Femur (tissue), 1 donor: ENCODE measurements at regions not wholly inside any gene's neighbourhood (a gene's known extent, or its start where the extent isn't known, plus 50 kb on each side); places are given as distances from the start of the nearest gene placed in this dataset.

Experiments used
- DNase-seq: peaks from one replicate; pipeline ENCODE4 v3.0.0-alpha.2; 2017

DNA sequence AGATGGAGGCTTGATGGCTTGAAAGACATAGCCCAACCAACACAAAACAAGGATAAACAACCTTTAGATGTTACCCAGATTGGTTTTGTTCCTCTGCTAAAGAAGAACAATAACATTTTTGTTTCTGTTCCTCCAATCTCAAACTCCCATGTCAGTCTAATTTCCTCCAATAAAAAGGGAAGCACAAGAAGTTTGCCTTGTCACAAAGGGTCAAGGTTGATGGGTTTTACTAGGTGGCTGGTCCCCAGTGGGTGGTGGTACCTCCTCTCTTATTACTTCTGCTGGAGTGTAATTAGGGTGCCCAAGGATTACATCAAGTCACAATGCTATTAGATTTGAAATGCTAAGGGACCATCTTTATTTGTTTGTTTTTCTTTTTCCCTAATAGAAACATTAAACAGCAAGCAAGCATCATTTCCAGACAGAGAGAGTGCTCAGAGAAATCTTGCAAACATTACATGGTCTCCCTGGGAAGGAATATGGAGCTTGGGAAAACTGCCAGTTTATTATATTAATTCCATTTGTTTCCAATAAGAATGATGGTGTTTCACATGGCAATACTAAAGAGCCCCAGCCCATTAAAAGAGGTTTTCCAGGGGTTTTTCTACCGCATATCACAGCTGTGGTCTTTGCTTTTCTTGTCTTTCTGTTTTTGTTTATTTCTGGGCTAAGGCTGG is 78.3 kb upstream of the AOAH start:
- DNase-seq = no peak

DNA sequence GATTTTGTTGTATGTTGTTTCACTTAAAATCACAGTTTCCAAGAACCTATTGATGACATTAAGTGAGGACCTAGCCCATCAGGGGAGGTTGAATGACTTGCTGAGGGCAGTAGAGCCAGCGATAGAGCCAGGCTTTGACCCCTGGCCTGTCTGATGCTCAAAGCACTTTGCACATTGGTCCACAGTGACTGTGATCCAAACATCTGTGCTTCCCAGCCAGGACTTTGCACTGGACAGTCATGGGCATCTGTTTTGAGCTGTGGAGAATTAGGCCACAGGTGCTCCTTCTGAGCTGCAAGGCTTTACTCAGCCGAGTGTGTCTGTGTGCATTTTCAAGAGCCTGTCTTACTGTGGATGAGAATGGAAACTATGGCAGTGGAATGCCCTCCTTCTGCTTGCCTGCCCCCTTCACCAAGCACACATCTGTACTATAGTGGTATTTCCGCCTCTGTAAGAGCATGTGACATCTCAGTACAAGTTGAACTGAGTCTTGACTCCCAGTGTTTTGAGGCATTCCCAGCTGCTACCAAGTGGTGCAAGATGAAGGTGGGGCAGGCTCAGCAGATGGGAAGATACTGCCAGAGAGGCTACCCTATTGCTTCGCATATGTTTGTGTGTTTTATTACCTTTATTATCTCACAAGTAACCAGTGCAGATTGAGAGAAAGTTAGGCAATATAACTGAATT is 72.7 kb upstream of the AOAH start:
- DNase-seq = no peak

DNA sequence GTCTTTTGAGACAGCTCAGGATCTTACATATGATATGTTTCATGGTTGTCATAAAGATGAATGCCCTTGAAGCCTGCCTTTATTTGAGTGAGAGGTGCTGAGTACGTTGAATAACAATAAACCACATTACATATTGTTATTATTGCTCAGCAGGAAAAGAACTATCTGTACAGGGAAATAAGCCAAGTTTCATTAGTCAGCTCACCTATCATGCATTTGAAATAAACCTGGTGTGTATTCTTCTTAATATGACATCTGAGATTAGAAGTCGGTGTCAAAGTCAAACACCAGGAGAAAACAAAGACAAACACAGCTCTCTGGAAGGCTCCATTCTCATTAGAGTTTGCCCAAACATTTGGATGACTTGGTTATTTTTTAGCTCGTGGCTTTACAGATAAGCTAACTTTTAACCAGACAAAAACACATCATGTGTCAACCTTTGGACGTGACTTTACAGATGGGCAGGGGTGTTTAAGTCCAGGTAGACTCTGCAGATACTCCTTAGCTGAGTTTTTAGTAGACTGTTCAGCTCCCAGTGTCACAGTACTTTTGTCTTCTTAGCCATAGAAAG is 71.2 kb upstream of the AOAH start:
- DNase-seq = no peak

DNA sequence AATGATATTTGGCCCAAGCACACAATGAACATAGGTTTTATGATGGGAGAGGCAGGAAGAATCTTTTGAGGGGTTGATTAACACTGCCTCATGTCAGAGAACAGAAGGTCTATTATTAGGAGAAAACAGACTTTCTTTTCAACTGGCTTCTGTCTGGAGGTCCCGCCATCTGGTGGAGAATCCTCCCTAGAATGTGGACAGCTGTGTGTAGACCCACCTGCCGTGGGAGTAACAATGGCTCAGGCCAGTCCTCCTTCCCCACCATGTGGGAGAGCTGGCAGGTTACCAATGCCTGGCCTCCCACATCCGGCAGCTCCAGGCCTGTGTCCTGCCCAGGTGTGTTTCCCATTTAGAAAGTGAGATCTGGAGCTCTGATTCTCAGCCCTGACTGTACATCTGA is 70.4 kb upstream of the AOAH start:
- DNase-seq = peak; percentile 53

DNA sequence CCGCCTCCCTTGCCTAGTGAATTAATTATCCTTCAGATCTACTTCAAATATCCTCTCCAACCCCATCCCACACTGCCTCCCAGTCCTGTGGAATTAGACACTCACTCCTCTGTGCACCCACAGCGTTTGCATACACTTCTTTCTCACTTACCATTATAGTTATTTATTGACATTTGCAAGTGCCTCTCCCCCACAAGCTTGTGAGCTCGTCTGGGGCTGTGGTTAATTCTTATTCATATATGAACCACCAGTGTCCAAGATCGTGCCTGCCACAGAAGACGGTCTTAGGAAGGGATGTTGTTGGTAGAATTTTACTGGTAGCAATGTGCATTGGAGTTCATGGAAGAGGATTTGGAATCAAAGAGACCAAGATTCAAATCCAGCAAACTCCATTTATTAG is 68.1 kb upstream of the AOAH start:
- DNase-seq = no peak

DNA sequence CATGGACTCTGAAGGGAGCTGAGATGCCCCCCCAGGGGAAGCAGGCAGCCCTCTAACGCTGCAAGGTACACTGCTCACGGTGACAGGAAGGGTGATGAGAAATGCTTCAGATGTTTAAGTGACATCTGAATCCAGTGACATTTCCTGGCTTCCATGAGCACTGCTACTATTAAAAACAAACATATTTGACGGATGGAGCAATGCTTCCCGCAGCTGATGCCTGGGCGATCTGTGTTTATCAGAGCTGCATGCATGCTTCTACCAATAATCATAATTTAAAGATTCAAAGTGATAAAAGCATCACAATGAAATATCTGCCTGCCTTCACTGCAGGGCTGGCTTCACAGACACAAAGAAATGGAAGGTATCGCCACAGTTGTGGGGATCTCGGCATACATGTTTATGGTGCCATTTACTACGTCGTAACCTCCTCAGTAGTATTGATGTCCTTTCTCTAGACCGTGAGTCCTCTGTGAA is 66.1 kb upstream of the AOAH start:
- DNase-seq = no peak

DNA sequence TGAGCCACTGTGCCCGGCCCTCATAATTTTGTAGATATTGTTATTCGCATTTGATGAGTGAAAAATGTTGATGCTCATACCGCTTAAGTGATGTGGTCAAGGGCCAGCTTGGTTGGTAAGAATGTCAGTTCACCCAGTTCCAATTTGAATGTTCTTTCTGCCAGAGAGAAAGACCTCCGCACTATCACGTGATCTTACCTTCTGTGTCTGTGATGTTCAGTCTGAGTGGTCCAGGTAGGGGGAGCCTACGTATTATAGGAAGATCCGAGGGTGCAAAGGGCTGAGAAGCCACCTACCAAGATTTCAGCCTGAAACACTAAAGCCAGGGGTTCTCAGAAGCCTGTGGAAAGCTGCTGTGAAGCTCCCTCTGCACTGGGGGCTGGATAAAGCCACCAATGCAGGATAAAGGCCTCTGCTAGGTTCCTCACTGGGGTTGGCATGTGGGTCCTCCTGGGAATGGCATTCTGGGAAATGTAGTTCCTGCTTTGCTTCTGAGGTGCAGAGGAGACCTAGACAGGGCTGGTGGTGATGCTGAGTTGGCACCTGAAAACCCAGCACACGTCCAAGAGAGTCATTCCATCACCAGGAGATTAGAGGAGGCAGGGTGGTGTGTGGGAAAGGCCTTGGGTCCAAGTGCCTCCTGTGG is 64.7 kb upstream of the AOAH start:
- DNase-seq = no peak

DNA sequence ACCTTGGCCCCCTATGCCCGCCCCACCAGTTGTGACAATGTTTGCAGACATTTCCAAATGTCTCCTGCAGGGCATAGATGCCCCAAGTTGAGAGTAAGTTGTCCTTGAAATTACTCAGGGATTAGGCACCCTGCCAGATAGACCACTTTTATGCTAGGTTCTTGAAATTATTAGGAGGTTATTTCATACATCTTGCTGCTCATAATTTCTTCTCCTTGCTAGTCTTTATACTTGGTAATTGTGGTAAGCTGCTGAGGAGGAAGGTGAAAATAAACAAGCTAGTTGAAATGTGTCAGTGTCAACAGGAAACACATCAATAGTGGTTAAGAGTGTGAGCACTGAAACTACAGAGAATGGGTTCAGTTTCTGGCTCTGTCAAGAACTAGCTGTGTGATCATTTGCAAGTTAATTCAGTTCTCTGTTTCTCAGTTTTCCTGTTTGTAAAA is 63.7 kb upstream of the AOAH start:
- no peak for DNase-seq

DNA sequence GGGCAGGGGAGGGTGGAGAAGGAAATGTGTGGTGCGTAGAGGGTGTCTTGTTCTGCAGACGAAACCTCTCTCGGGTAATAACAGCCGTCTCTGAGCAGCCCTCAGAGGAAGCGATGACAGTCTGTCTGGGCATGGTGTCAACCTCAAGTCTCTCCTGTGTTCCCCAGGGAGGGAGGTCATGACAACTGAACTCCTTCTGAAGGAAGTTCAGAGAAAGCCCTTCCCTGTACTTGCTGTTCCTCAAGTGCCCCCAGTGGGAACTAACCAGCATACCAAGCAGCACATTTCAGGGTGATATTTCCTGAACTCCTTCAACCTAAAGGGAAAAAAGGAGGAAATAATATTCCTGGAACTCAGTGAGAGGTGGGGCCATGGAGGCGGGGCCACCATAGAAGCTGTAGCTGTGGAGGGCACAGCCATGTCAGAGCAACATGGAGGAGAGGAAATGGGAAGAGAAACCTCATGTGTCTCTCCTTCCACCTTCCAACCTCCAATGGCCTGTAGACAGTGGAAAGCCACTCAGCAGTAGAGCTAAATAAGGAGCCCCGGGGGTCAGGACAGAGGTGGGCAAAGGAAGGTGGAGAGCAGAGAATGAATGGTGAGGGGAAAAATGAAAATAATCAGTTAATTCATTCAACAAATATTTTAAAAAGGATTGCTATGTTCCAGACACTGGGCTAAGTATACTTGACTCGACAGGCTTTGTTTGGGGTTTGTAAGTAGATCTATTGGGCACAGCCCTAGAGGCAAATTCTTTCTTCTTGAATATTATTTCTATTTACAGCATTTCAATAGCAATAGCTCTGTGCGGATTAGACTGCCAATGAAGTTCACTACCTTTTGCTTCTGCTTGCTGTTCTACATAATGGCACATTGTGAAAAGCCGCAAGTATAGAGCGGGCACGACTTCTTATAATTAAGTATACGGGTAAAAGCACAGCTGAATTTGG is 61.0 kb upstream of the AOAH start:
- DNase-seq = peak; percentile 54

DNA sequence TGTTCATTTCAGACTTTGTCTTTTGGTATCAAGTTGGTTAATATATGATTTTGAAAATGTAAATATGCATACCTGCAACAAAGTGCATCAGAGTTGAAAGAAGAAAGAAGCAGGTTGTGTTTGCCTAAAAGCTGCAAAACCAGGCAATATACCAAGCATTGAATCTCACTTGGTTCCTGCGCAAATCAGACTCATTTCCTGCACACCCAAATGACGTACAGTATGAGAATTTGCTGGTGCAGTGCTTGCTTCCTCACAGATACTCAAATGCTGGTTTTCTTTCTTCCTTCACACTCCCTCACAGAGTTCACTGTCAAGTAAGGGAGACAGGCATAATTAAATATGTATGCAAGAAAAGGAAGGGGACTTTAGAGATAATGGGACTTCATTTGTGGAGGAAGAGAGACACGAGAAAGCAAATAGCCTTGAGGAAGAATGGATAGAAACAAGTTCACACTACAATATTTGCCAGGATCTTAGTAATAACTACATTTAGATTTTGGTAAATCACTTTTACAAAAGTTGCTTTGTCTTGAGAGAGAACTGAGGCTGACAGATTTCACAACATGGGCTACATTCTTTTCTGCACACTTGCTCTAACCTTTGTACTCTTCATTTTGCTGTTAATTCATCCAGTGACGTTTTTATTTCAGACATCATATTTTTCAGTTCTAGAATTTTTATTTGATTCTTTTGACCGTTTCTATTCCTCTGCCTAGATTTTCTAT is 56.9 kb upstream of the AOAH start:
- no peak for DNase-seq

DNA sequence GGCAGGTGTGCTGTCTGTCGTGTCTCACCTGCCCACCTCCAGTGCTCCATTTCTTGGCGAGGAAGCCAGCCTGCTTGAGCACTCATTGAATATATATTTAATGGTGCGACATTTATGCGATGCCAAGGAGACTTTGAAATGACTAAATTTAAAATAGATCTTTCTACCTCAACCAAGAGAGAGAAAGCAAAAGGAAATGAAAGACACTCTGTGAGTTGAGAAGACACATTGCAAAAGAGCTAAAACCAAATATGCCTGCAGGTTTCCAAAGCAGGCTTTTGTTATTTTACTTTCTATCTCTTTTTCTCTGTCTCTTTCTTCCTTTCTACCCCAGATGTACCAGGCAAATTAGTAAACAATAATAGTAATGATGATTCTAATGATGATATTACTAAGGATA is 53.6 kb upstream of the AOAH start:
- no peak for DNase-seq

DNA sequence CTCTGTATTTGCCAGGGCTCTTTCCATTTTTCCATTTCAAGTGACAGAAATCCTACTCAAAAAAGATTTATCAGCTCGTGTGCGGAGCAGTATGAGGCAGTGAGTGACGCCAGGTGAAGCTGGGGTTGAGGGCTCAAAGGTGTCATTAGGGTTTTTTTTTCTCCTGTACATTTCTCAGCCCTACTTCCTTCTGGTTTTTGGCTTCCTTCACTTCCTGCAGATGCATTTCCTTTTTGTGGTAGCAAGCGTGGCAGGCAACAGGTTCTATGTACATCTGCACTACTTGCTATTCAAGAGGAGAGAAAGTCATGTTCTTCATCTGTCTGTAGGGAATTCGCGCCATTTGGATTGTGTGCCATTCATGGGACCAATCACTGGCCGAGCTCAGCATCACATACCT is 52.8 kb upstream of the AOAH start:
- DNase-seq = no peak

DNA sequence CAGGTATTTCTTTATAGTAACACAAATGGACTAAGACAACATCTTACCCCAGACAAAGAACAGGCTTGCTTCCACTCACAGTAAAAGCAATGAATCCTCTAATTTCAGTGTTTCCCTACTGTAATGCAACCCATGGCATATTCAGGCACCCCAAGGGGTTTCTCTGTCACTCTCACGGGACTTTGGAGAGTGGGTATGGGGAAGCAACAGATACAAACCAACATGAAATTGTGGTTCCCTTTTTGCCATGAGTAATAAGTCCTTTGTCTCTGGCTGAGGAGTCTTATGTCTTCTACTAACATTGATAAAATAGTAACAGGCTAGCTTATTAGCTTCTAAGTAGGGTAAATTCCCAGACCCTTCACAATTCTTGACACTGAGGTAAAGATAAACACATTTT is 51.4 kb upstream of the AOAH start:
- no peak for DNase-seq

DNA sequence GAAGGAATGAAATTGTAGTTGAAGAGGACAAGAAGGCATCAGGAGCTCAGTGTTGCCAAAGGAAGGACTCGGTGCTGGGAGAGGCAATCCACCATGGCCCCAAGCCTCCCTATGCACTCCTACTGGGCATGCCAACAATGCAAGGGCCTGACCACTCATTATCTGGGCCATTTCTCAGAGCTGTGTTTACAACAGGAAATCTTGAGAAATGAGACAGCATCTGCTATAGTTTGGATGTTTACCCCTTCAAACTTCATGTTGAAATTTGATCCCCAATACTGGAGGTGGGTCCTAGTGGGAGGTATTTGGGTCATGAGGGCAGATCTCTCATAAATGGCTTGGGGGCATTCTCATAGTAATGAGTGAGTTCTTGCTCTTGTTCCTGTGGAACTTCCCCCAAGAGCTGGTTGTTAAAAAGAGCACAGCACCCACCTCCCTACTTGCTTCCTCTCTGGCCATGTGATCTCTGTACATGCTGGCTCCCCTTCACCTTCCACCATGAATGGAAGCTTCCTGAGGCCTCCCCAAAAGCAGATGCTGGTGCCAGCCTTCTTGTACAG is 50.8 kb upstream of the AOAH start:
- no peak for DNase-seq
